ENCODE measurements at regions not wholly inside any gene's neighbourhood (a gene's known extent, or its start where the extent isn't known, plus 50 kb on each side); places are given as distances from the start of the nearest gene placed in this dataset.

- no peak overlapping the region for H2BK12ac ChIP-seq (ENCODE audit: low read depth, low read length)
- no peak overlapping the region for H4K8ac ChIP-seq (ENCODE audit: extremely low read depth, insufficient read depth, low read length)
- DNase-seq (ENCODE audit: low read depth in 1 of 2, low spot score in 2 of 2) (no peak), FAIRE-seq (no peak)
- H2BK5ac ChIP-seq (ENCODE audit: low read depth, low read length): no peak overlapping the region
- no peaks in the 10 kb centered on the region for H3K36me3 ChIP-seq (ENCODE audit: control insufficient read depth in 2 of 4, insufficient read depth in 4 of 4, low read length in 3 of 4)
- H4K91ac ChIP-seq (replicated peaks; ENCODE audit: insufficient read length, low read length): no peak overlapping the region
- H2AFZ ChIP-seq (ENCODE audit: low read length): no peak overlapping the region
- H3K79me2 ChIP-seq (ENCODE audit: control insufficient read depth in 1 of 2, insufficient read depth in 2 of 2, low read length in 2 of 2): no peaks in the 10 kb centered on the region
- H3K4me1 ChIP-seq (replicated peaks in 1 of 4; ENCODE audit: control insufficient read depth in 3 of 4, insufficient read depth in 4 of 4, low read length in 3 of 4): no peaks in the 10 kb centered on the region
- H4K20me1 ChIP-seq (replicated peaks in 1 of 2; ENCODE audit: control insufficient read depth in 1 of 2, insufficient read depth in 2 of 2, low read length in 2 of 2): no peaks in the 10 kb centered on the region
- no peak overlapping the region for H3K56ac ChIP-seq (replicated peaks; ENCODE audit: insufficient read length, low read depth, low read length)
- H3K4me3 ChIP-seq (ENCODE audit: extremely low read depth in 1 of 4, insufficient read depth in 2 of 4, low read depth in 3 of 4, low read length in 4 of 4): no peak overlapping the region
- H3K79me1 ChIP-seq (ENCODE audit: low read depth, low read length): no peaks in the 10 kb centered on the region
- no peak overlapping the region for H3K23ac ChIP-seq (ENCODE audit: insufficient read length)
- no peak overlapping the region for H2BK120ac ChIP-seq (replicated peaks; ENCODE audit: low read depth, low read length)
- no peak overlapping the region for H2AK5ac ChIP-seq (ENCODE audit: low read depth, low read length)
- no peak overlapping the region for H3K18ac ChIP-seq (ENCODE audit: extremely low read depth, low read length)
- H3K9ac ChIP-seq (replicated peaks in 1 of 4; ENCODE audit: extremely low read depth in 1 of 4, low read depth in 3 of 4, low read length in 3 of 4): no peak overlapping the region
- H3K4ac ChIP-seq (replicated peaks; ENCODE audit: insufficient read length, low read depth, low read length): no peak overlapping the region
- no peak overlapping the region for H4K5ac ChIP-seq (ENCODE audit: insufficient read length, low read depth, low read length)
- no peak overlapping the region for H2BK20ac ChIP-seq (ENCODE audit: low read length)
- no peak overlapping the region for H3K14ac ChIP-seq (ENCODE audit: insufficient read length)
- no peaks in the 10 kb centered on the region for H3K23me2 ChIP-seq (ENCODE audit: low read depth, low read length)
- ChIA-PET CTCF (ENCODE audit: partially characterized antibody) (interaction anchor here (1.0 kb wide), 1 partner anchor 888 kb away, joined by 3 read pairs; no protein-coding TSS in a partner anchor), POLR2A (ENCODE audit: partially characterized antibody) (no interaction called here)
- 94% methylated on average over 3 of the region's 3 CpGs; no CpG with 5 or more reads in 1 of the 2 experiments for WGBS, 2 experiments (ENCODE audit: extremely low coverage in 1 of 2, insufficient coverage in 1 of 2, insufficient read length in 1 of 2, insufficient replicate concordance in 2 of 2, low coverage in 1 of 2, low lambda C conversion rate in 2 of 2, missing lambda C conversion rate in 1 of 2)
- no peak overlapping the region for H2BK15ac ChIP-seq (ENCODE audit: low read length)
- H3K4me2 ChIP-seq (ENCODE audit: insufficient read depth in 1 of 2, low read depth in 2 of 2, low read length in 2 of 2): no peak overlapping the region
- no peaks in the 10 kb centered on the region; a peak in 1 of 4 replicates for H3K9me3 ChIP-seq (ENCODE audit: insufficient read depth in 2 of 2, low read depth in 1 of 2, low read length in 1 of 2)
- no peaks in the 10 kb centered on the region for H3K27me3 ChIP-seq (replicated peaks in 1 of 4; ENCODE audit: control insufficient read depth in 3 of 4, extremely low read depth in 1 of 4, insufficient read depth in 3 of 4, low read length in 3 of 4)
- no peak overlapping the region for H3K27ac ChIP-seq (ENCODE audit: low read depth, low read length)
- no peak for TF ChIP-seq USF2 (IDR thresholded peaks at IDR 0.05; ENCODE audit: low read length)
Measured at GRCh38 chr6:66526061-66526460, 819.0 kb upstream of the EYS start.

Measured in H1 (cell line).